ENCODE measurements at regions not wholly inside any gene's neighbourhood (a gene's known extent, or its start where the extent isn't known, plus 50 kb on each side); places are given as distances from the start of the nearest gene placed in this dataset.

DNA sequence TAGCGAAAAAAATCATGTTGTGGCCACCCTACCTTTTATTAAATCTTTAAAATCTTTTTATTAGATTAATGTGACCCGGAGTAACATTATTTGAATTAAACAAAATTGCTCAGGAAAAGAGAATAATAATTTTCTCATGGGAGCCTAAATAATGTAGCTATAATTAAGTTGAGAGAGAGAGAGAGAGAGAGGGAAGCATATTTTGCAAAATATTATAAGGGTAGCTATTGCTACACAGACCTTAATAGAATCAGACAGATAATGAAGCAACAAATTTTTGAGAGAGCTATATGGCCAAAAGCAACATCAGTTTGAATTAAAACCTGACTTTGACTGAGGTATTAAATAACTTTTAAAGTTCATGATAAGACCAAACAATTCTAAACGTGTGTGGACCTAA is 703.5 kb downstream of the TMTC2 start:
- H3K36me3 Mint-ChIP-seq = no peaks in the 10 kb centered on the region
- no peaks in the 10 kb centered on the region for H3K4me1 Mint-ChIP-seq
- no peak for DNase-seq
- peaks cover 1 to 23% (median 6%) of the 10 kb centered on the region in 6 donors for H3K9me3 Mint-ChIP-seq
- no peak overlapping the region for H3K27ac Mint-ChIP-seq
- no peaks in the 10 kb centered on the region for H3K27me3 Mint-ChIP-seq (ENCODE audit: low read depth in 3 of 3)
- no peak overlapping the region for H3K4me3 Mint-ChIP-seq

- DNase-seq = no peak
- no peak overlapping the region for H3K27ac Mint-ChIP-seq
- no peaks in the 10 kb centered on the region for H3K36me3 Mint-ChIP-seq
Measured at GRCh38 chr12:83389237-83389996, 702.7 kb downstream of the TMTC2 start.

GRCh38 chr12:83388551-83388950 is 701.8 kb downstream of the TMTC2 start:
- no peaks in the 10 kb centered on the region for H3K36me3 Mint-ChIP-seq
- DNase-seq = no peak
- no peaks in the 10 kb centered on the region for H3K27me3 Mint-ChIP-seq (ENCODE audit: low read depth in 3 of 3)
- no peaks in the 10 kb centered on the region for H3K4me1 Mint-ChIP-seq
- H3K4me3 Mint-ChIP-seq = no peak overlapping the region
- H3K27ac Mint-ChIP-seq = peak overlapping the region in 1 of 6 donors; percentile 45
- H3K9me3 Mint-ChIP-seq = peaks cover 1 to 20% (median 6%) of the 10 kb centered on the region in 6 donors

More at GRCh38 chr12:83389237-83389996, 702.7 kb downstream of the TMTC2 start:
- peaks cover 1 to 20% (median 6%) of the 10 kb centered on the region in 6 donors for H3K9me3 Mint-ChIP-seq
- H3K4me1 Mint-ChIP-seq = no peaks in the 10 kb centered on the region
- H3K27me3 Mint-ChIP-seq (ENCODE audit: low read depth in 3 of 3) = no peaks in the 10 kb centered on the region
- no peak overlapping the region for H3K4me3 Mint-ChIP-seq

- Mint-ChIP-seq H3K9me3 (peaks cover 7 to 23% (median 9%) of the 10 kb centered on the region in 6 donors), H3K27ac (no peak overlapping the region), H3K4me3 (no peak overlapping the region), H3K27me3 (ENCODE audit: low read depth in 3 of 3) (no peaks in the 10 kb centered on the region), H3K4me1 (no peaks in the 10 kb centered on the region), H3K36me3 (no peaks in the 10 kb centered on the region)
- DNase-seq = no peak
Measured at GRCh38 chr12:83386527-83387264, 700.0 kb downstream of the TMTC2 start.

GRCh38 chr12:83378186-83378727 is 691.6 kb downstream of the TMTC2 start:
- Mint-ChIP-seq H3K27ac (no peak overlapping the region), H3K4me1 (no peaks in the 10 kb centered on the region), H3K9me3 (peaks cover 16 to 51% (median 22%) of the 10 kb centered on the region in 6 donors), H3K27me3 (ENCODE audit: low read depth in 3 of 3) (peaks cover 0 to 3% (median 0%) of the 10 kb centered on the region in 3 donors), H3K4me3 (no peak overlapping the region), H3K36me3 (peaks cover 0 to 3% (median 0%) of the 10 kb centered on the region in 3 donors)
- DNase-seq = no peak

GRCh38 chr12:83365317-83365716 is 678.6 kb downstream of the TMTC2 start:
- H3K36me3 Mint-ChIP-seq = no peaks in the 10 kb centered on the region
- H3K4me1 Mint-ChIP-seq = no peaks in the 10 kb centered on the region
- no peak overlapping the region for H3K4me3 Mint-ChIP-seq
- peaks cover 0 to 24% (median 7%) of the 10 kb centered on the region in 6 donors for H3K9me3 Mint-ChIP-seq
- H3K27me3 Mint-ChIP-seq (ENCODE audit: low read depth in 3 of 3) = no peaks in the 10 kb centered on the region
- no peak overlapping the region for H3K27ac Mint-ChIP-seq
- DNase-seq = no peak

DNA sequence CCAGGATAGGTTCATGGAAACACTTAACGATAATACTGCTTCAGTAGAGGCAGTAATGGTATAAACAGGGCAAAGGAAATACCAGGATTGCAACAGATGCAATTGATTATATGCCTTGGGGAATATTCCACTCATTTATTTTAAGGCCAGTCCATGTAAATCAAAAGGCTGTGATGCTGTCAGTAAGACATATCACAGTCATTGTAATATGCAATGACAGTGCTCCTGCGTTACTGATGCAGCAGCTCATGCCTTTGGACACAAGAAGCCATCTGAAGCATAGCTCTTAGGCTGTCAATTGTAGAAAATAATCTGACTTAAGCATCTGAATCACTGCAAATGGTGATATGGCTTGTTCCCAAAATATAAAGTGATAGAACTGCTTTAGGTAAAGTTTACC is 674.8 kb downstream of the TMTC2 start:
- no peak for DNase-seq
- Mint-ChIP-seq H3K36me3 (no peaks in the 10 kb centered on the region), H3K9me3 (peaks cover 2 to 18% (median 10%) of the 10 kb centered on the region in 6 donors), H3K27ac (no peak overlapping the region), H3K27me3 (ENCODE audit: low read depth in 3 of 3) (peaks cover 0 to 2% (median 0%) of the 10 kb centered on the region in 3 donors), H3K4me1 (no peaks in the 10 kb centered on the region), H3K4me3 (no peak overlapping the region)

- no peak overlapping the region for H3K4me3 Mint-ChIP-seq
- H3K36me3 Mint-ChIP-seq = no peaks in the 10 kb centered on the region
- H3K4me1 Mint-ChIP-seq = no peaks in the 10 kb centered on the region
- DNase-seq = no peak
- peaks cover 2 to 18% (median 9%) of the 10 kb centered on the region in 6 donors for H3K9me3 Mint-ChIP-seq
- H3K27me3 Mint-ChIP-seq (ENCODE audit: low read depth in 3 of 3) = peaks cover 0 to 2% (median 0%) of the 10 kb centered on the region in 3 donors
- no peak overlapping the region for H3K27ac Mint-ChIP-seq
Measured at GRCh38 chr12:83361071-83361470, 674.4 kb downstream of the TMTC2 start.

DNA sequence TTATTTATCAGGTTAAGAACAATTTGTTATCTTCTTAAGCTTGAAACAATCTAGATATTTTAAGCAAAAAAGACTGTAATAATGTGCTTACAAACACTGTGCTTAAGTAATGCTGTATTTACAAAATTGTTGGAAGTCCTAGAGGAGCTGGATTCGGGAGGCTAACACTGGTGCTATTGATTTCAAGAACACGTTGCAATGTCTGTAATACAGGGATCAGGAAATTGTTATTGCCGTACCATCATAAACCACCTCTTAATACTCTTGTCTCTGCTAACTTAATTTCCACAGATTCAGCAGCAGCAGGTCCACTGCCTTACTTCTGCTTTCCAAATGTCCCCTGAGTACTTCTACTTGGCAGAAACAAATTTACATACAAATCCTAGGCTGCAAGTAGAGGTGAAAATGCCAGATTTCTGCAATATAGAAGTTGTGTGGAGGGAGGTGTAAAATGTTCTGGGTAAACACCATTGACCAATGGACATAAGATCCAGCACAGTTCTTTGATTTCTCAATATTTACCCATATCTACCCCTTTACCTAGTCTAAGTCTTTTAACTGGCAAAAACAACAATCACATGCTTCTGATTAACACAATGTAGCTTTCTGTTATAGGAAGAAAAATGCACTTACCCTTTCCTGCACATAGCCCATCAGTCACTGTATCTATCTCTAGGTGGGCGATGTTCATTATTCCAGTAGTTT is 663.4 kb downstream of the TMTC2 start:
- H3K4me3 Mint-ChIP-seq = no peak overlapping the region
- H3K9me3 Mint-ChIP-seq = peaks cover 0 to 8% (median 5%) of the 10 kb centered on the region in 6 donors
- H3K4me1 Mint-ChIP-seq = no peaks in the 10 kb centered on the region
- H3K27me3 Mint-ChIP-seq (ENCODE audit: low read depth in 3 of 3) = no peaks in the 10 kb centered on the region
- no peaks in the 10 kb centered on the region for H3K36me3 Mint-ChIP-seq
- DNase-seq = no peak
- no peak overlapping the region for H3K27ac Mint-ChIP-seq

- Mint-ChIP-seq H3K36me3 (no peaks in the 10 kb centered on the region), H3K4me3 (no peak overlapping the region), H3K4me1 (no peaks in the 10 kb centered on the region), H3K27me3 (ENCODE audit: low read depth in 3 of 3) (peaks cover 0 to 2% (median 0%) of the 10 kb centered on the region in 3 donors), H3K9me3 (peaks cover 4 to 13% (median 11%) of the 10 kb centered on the region in 6 donors), H3K27ac (no peak overlapping the region)
- no peak for DNase-seq
Measured at GRCh38 chr12:83346333-83346732, 659.6 kb downstream of the TMTC2 start.

- DNase-seq = no peak
- H3K27me3 Mint-ChIP-seq (ENCODE audit: low read depth in 3 of 3) = peaks cover 0 to 2% (median 1%) of the 10 kb centered on the region in 3 donors
- peaks cover 6 to 28% (median 18%) of the 10 kb centered on the region in 6 donors for H3K9me3 Mint-ChIP-seq
- H3K36me3 Mint-ChIP-seq = no peaks in the 10 kb centered on the region
- H3K27ac Mint-ChIP-seq = no peak overlapping the region
- H3K4me3 Mint-ChIP-seq = no peak overlapping the region
- no peaks in the 10 kb centered on the region for H3K4me1 Mint-ChIP-seq
Measured at GRCh38 chr12:83343767-83344166, 657.1 kb downstream of the TMTC2 start.

- H3K36me3 Mint-ChIP-seq = peaks cover 0 to 3% (median 0%) of the 10 kb centered on the region in 3 donors
- H3K4me3 Mint-ChIP-seq = no peak overlapping the region
- H3K4me1 Mint-ChIP-seq = no peaks in the 10 kb centered on the region
- H3K9me3 Mint-ChIP-seq = peaks cover 9 to 37% (median 14%) of the 10 kb centered on the region in 6 donors
- H3K27ac Mint-ChIP-seq = no peak overlapping the region
- peaks cover 0 to 3% (median 0%) of the 10 kb centered on the region in 3 donors for H3K27me3 Mint-ChIP-seq (ENCODE audit: low read depth in 3 of 3)
- no peak for DNase-seq
Measured at GRCh38 chr12:83335748-83336147, 649.0 kb downstream of the TMTC2 start.

DNA sequence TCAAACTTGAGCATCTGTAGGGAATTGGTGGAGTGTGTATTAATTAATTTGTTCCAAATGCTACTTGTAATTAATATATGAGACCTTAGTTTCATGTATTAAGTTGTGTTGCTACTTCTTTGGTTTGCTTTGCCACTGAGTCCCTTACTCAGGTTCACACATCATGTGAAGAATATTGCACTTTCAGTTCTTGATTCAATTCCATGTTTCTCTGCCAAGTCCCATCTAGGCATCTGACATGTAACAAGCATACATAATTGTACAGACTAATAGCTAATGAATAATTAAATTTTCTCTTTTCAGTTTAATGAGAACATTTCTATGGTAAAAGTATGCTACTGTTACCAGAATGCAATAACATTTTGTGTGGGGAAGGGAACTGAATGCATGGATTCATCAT is 640.0 kb downstream of the TMTC2 start:
- no peaks in the 10 kb centered on the region for H3K36me3 Mint-ChIP-seq
- no peak overlapping the region for H3K27ac Mint-ChIP-seq
- no peak overlapping the region for H3K4me3 Mint-ChIP-seq
- no peaks in the 10 kb centered on the region for H3K27me3 Mint-ChIP-seq (ENCODE audit: low read depth in 3 of 3)
- H3K9me3 Mint-ChIP-seq = peaks cover 0 to 19% (median 8%) of the 10 kb centered on the region in 6 donors
- H3K4me1 Mint-ChIP-seq = no peaks in the 10 kb centered on the region
- no peak for DNase-seq
